SK-N-SH (cell line): ENCODE measurements at regions not wholly inside any gene's neighbourhood (a gene's known extent, or its start where the extent isn't known, plus 50 kb on each side); places are given as distances from the start of the nearest gene placed in this dataset.

Experiments
- CTCF ChIA-PET: fragments of 300-600, 350-600 bp; formaldehyde crosslinking; extraction: SDS; loops from one replicate; lab custom pipeline; 2021; lab: Yijun Ruan, JAX
- POLR2A ChIA-PET: fragments of 350-600 bp; sonication (Branson Sonifier 250); formaldehyde crosslinking; extraction: SDS; loops from one replicate; lab custom pipeline; 2020; ENCODE audit warnings: antibody characterized with exemption, inconsistent platforms; lab: Yijun Ruan, JAX
- DNase-seq: peaks from one replicate; pipeline ENCODE4 v3.0.0; 2012
- H2AFZ ChIP-seq: fragments of 200-600 bp; sonication (generic); 2 replicates; pipeline ENCODE4 v1.8.1; 2016; ENCODE audit warnings: antibody characterized with exemption, mild to moderate bottlenecking, low read depth
- H3F3A ChIP-seq: fragments of 200-600 bp; sonication (generic); replicated peaks from 2 replicates; pipeline ENCODE3; 2016; ENCODE audit warnings: antibody characterized with exemption, mild to moderate bottlenecking; ENCODE audit not compliant: insufficient read depth
- H3K27ac ChIP-seq, 2 experiments: fragments of 200-500 bp in 1 of 2; fragments of 200-600 bp in 1 of 2; sonication (Bioruptor generic) in 1 of 2; sonication (generic), shearing (Covaris generic) in 1 of 2; 2 replicates each; pipeline versions ENCODE4 v1.5.1 to v1.6.1; 2014 to 2016; ENCODE audit warnings: low read depth in 2 of 2, inconsistent platforms in 1 of 2, low read length in 1 of 2, mild to moderate bottlenecking in 1 of 2, mixed read lengths in 1 of 2
- H3K27me3 ChIP-seq: fragments of 200-600 bp; sonication (generic), shearing (Covaris generic); 2 replicates; pipeline ENCODE4 v1.6.1; 2016; ENCODE audit warnings: mixed run types; ENCODE audit not compliant: insufficient read depth
- H3K36me3 ChIP-seq, 2 experiments: fragments of 200-500 bp in 1 of 2; fragments of 200-600 bp in 1 of 2; sonication (Bioruptor generic) in 1 of 2; sonication (generic) in 1 of 2; replicated peaks in 1 of 2; 2 replicates each; pipeline versions ENCODE3 to v1.5.1; 2014 to 2016; ENCODE audit warnings: low read length in 1 of 2, mild to moderate bottlenecking in 1 of 2; ENCODE audit not compliant: insufficient read depth in 2 of 2, control insufficient read depth in 1 of 2
- H3K4me1 ChIP-seq, 2 experiments: fragments of 200-500 bp in 1 of 2; fragments of 200-600 bp in 1 of 2; sonication (Bioruptor generic) in 1 of 2; sonication (generic), shearing (Covaris generic) in 1 of 2; 2 replicates each; pipeline versions ENCODE4 v1.5.1 to v1.6.1; 2014 to 2016; ENCODE audit warnings: low read depth in 1 of 2, low read length in 1 of 2, mixed run types in 1 of 2; ENCODE audit not compliant: insufficient read depth in 2 of 2, control insufficient read depth in 1 of 2
- H3K4me2 ChIP-seq: fragments of 200-600 bp; sonication (generic), shearing (Covaris generic); 2 replicates; pipeline ENCODE4 v1.6.1; 2017; ENCODE audit warnings: mixed run types
- H3K4me3 ChIP-seq, 2 experiments: fragments of 200-500 bp in 1 of 2; fragments of 200-600 bp in 1 of 2; sonication (Bioruptor generic) in 1 of 2; sonication (generic), shearing (Covaris generic) in 1 of 2; 2 replicates each; pipeline versions ENCODE4 v1.5.1 to v1.8.1; 2014 to 2016; ENCODE audit warnings: low read depth in 2 of 2, inconsistent platforms in 1 of 2, low read length in 1 of 2, mild to moderate bottlenecking in 1 of 2, mixed read lengths in 1 of 2, moderate library complexity in 1 of 2
- H3K79me2 ChIP-seq: fragments of 200-600 bp; sonication (generic); 2 replicates; pipeline ENCODE4 v1.8.1; 2017; ENCODE audit warnings: mild to moderate bottlenecking; ENCODE audit not compliant: insufficient read depth
- H3K9ac ChIP-seq: fragments of 200-600 bp; sonication (generic); 2 replicates; pipeline ENCODE4 v1.6.1; 2017; ENCODE audit warnings: mixed run types
- H3K9me2 ChIP-seq: fragments of 200-600 bp; sonication (generic); 2 replicates; pipeline ENCODE4 v1.6.1; 2017; ENCODE audit warnings: mixed run types
- H3K9me3 ChIP-seq: fragments of 200-600 bp; sonication (generic); 2 replicates; pipeline ENCODE4 v1.6.1; 2017; ENCODE audit warnings: mixed run types, mild to moderate bottlenecking, moderate library complexity
- H4K20me1 ChIP-seq: fragments of 200-600 bp; sonication (generic); 2 replicates; pipeline ENCODE4 v1.6.1; 2017; ENCODE audit warnings: mild to moderate bottlenecking, mixed run types; ENCODE audit not compliant: insufficient read depth
- CHD2 ChIP-seq: fragments of 150-350 bp; IDR thresholded peaks from 2 replicates; pipeline ENCODE4 v1.6.1; 2018; ENCODE audit warnings: low read length; ENCODE audit not compliant: partially characterized antibody
- FOSL2 ChIP-seq: IDR thresholded peaks from 2 replicates; pipeline ENCODE4 v1.4.0; 2012; ENCODE audit warnings: low read depth, mild to moderate bottlenecking, moderate library complexity, borderline replicate concordance
- FOXM1 ChIP-seq: IDR thresholded peaks from 2 replicates; pipeline ENCODE4 v1.4.0; 2012; ENCODE audit warnings: low read depth, mild to moderate bottlenecking
- GABPA ChIP-seq: IDR thresholded peaks from 2 replicates; pipeline ENCODE4 v1.4.0; 2012; ENCODE audit warnings: low read depth, mild to moderate bottlenecking
- GATA2 ChIP-seq: sonication (generic); formaldehyde crosslinking; IDR thresholded peaks from 2 replicates; pipeline ENCODE4 v1.5.0; 2020; ENCODE audit warnings: mild to moderate bottlenecking, missing genetic modification reagents
- JUND ChIP-seq: IDR thresholded peaks from 2 replicates; pipeline ENCODE4 v1.4.0; 2012
- MEF2A ChIP-seq: IDR thresholded peaks from 2 replicates; pipeline ENCODE4 v1.4.0; 2012; ENCODE audit warnings: low read depth, borderline replicate concordance
- MXI1 ChIP-seq: IDR thresholded peaks from 2 replicates; pipeline ENCODE4 v1.6.1; 2012; ENCODE audit warnings: mild to moderate bottlenecking, low read depth, low read length, improper control_type of control experiment
- NFIC ChIP-seq: IDR thresholded peaks from 2 replicates; pipeline ENCODE4 v1.4.0; 2012; ENCODE audit warnings: borderline replicate concordance
- NRF1 ChIP-seq: IDR thresholded peaks from 2 replicates; pipeline ENCODE4 v1.6.1; 2012; ENCODE audit warnings: low read depth, mild to moderate bottlenecking, low read length
- POLR2AphosphoS5 ChIP-seq: IDR thresholded peaks from 2 replicates; pipeline ENCODE4 v1.6.1; 2012; ENCODE audit warnings: low read depth, low read length
- RAD21 ChIP-seq: IDR thresholded peaks from 2 replicates; pipeline ENCODE4 v1.6.1; 2012; ENCODE audit warnings: mild to moderate bottlenecking, low read length
- RCOR1 ChIP-seq: fragments of 150-350 bp; IDR thresholded peaks from 2 replicates; pipeline ENCODE4 v1.6.1; 2017; ENCODE audit warnings: antibody characterized with exemption, low read length
- RFX5 ChIP-seq: IDR thresholded peaks from 2 replicates; pipeline ENCODE4 v1.6.1; 2012; ENCODE audit warnings: mild to moderate bottlenecking, improper control_type of control experiment, low read length
- SIN3A ChIP-seq: IDR thresholded peaks from 2 replicates; pipeline ENCODE4 v1.6.1; 2012; ENCODE audit warnings: low read depth, mild to moderate bottlenecking, low read length, moderate library complexity, borderline replicate concordance
- SMC3 ChIP-seq: IDR thresholded peaks from 2 replicates; pipeline ENCODE4 v1.6.1; 2012; ENCODE audit warnings: low read depth, low read length, improper control_type of control experiment
- TAF1 ChIP-seq: IDR thresholded peaks from 2 replicates; pipeline ENCODE4 v1.6.1; 2012; ENCODE audit warnings: low read depth, mild to moderate bottlenecking, low read length, moderate library complexity, borderline replicate concordance
- TCF12 ChIP-seq: IDR thresholded peaks from 2 replicates; pipeline ENCODE4 v1.4.0; 2012
- TEAD4 ChIP-seq: IDR thresholded peaks from 2 replicates; pipeline ENCODE4 v1.4.0; 2012; ENCODE audit warnings: mild to moderate bottlenecking, borderline replicate concordance; ENCODE audit not compliant: insufficient read depth
- WGBS: methylation state at CpG from one replicate; pipeline ENCODE4 v1.1.6; 2017; ENCODE audit warnings: low lambda C conversion rate; 5-methylcytosine and 5-hydroxymethylcytosine counted together
- TF ChIP-seq, protein P1 (sequence below): IDR thresholded peaks from 2 replicates; pipeline ENCODE4 v1.4.0; 2012; ENCODE audit warnings: low read depth
- TF ChIP-seq, protein P2 (sequence below): IDR thresholded peaks from 2 replicates; pipeline ENCODE4 v1.4.0; 2012; ENCODE audit warnings: low read depth, borderline replicate concordance
- TF ChIP-seq, protein P3 (sequence below): IDR thresholded peaks from 2 replicates; pipeline ENCODE4; 2012
- TF ChIP-seq, protein P4 (sequence below): IDR thresholded peaks from 2 replicates; pipeline ENCODE4 v1.6.1; 2012; ENCODE audit warnings: mild to moderate bottlenecking, low read depth, low read length, moderate library complexity

DNA sequence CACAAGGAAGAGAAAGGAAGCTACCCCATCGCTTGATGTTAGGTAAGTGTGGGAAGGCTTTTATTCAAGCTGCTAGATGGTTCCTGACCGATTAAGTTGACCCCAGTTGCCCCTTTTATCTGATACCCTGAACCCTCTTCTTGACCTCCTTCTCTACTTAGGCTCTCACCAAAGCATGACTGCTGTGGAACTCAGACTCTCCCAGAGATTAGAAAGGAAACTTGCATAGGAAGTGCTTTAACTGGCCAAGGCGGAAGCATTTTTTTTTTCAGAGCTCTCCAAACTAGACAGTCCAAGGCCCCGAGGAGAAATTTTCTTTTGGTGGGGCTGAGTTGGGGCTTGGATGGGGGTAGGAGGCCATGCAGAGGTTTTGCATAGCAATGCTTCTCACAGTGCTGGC is 101.3 kb upstream of the USP24 start:
- POLR2A ChIA-PET: no interaction called here

DNA sequence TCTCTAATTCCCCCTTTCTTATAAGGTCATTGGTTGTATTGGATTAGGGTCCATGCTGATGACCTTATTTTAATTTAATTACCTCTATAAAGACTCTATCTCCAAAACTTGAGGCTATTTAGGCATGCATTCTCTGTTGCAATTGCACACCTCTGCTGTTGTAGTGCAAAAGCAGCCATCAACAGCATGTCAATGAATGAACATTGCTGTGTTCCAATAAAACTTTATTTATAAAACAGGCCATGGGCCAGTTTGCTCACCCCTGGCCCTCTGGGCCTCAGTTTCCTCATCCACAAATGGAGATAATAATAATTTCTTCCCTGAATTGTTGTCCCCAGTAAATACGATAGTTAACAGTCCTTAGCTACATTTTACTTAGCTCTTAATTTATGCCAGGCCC is 100.4 kb upstream of the USP24 start:
- POLR2A ChIA-PET: no interaction called here
- no peaks in the 10 kb centered on the region for H4K20me1 ChIP-seq
- no peak overlapping the region for H3K4me2 ChIP-seq
- H3K79me2 ChIP-seq: no peaks in the 10 kb centered on the region
- no peak overlapping the region for H2AFZ ChIP-seq
- no peaks in the 10 kb centered on the region for H3K27me3 ChIP-seq
- DNase-seq: no peak
- CTCF ChIA-PET: interaction anchor here (0.7 to 0.8 kb wide), 2 partner anchors 1326 to 1393 kb away, joined by 3 to 4 read pairs; no protein-coding TSS in a partner anchor
- peaks cover 11 to 19% of the 10 kb centered on the region in 2 experiments; a peak in 3 of 4 replicates for H3K4me1 ChIP-seq
- H3K27ac ChIP-seq: no peak overlapping the region
- no peak overlapping the region for H3K4me3 ChIP-seq
- WGBS: 100% methylated on average over 1 of the region's 1 CpG
- no peaks in the 10 kb centered on the region for H3K9me3 ChIP-seq
- H3K36me3 ChIP-seq: no peaks in the 10 kb centered on the region
- no peak overlapping the region for H3K9ac ChIP-seq
- no peaks in the 10 kb centered on the region for H3K9me2 ChIP-seq
- H3F3A ChIP-seq: peaks cover 15% of the 10 kb centered on the region
- no peak for TF ChIP-seq MXI1
- TF ChIP-seq, protein P1, sequence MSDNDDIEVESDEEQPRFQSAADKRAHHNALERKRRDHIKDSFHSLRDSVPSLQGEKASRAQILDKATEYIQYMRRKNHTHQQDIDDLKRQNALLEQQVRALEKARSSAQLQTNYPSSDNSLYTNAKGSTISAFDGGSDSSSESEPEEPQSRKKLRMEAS: no peak
- no peak for TF ChIP-seq SMC3
- no peak for TF ChIP-seq TAF1
- TF ChIP-seq, protein P2, sequence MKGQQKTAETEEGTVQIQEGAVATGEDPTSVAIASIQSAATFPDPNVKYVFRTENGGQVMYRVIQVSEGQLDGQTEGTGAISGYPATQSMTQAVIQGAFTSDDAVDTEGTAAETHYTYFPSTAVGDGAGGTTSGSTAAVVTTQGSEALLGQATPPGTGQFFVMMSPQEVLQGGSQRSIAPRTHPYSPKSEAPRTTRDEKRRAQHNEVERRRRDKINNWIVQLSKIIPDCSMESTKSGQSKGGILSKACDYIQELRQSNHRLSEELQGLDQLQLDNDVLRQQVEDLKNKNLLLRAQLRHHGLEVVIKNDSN: no peak
- no peak for TF ChIP-seq FOXM1
- TF ChIP-seq MEF2A: no peak
- no peak for TF ChIP-seq RCOR1
- TF ChIP-seq, protein P3, sequence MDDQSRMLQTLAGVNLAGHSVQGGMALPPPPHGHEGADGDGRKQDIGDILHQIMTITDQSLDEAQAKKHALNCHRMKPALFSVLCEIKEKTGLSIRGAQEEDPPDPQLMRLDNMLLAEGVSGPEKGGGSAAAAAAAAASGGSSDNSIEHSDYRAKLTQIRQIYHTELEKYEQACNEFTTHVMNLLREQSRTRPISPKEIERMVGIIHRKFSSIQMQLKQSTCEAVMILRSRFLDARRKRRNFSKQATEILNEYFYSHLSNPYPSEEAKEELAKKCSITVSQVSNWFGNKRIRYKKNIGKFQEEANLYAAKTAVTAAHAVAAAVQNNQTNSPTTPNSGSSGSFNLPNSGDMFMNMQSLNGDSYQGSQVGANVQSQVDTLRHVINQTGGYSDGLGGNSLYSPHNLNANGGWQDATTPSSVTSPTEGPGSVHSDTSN: no peak
- no peak for TF ChIP-seq NFIC
- no peak for TF ChIP-seq GABPA
- TF ChIP-seq RAD21: no peak
- TF ChIP-seq RFX5: no peak
- TF ChIP-seq CHD2: no peak
- TF ChIP-seq, protein P4, sequence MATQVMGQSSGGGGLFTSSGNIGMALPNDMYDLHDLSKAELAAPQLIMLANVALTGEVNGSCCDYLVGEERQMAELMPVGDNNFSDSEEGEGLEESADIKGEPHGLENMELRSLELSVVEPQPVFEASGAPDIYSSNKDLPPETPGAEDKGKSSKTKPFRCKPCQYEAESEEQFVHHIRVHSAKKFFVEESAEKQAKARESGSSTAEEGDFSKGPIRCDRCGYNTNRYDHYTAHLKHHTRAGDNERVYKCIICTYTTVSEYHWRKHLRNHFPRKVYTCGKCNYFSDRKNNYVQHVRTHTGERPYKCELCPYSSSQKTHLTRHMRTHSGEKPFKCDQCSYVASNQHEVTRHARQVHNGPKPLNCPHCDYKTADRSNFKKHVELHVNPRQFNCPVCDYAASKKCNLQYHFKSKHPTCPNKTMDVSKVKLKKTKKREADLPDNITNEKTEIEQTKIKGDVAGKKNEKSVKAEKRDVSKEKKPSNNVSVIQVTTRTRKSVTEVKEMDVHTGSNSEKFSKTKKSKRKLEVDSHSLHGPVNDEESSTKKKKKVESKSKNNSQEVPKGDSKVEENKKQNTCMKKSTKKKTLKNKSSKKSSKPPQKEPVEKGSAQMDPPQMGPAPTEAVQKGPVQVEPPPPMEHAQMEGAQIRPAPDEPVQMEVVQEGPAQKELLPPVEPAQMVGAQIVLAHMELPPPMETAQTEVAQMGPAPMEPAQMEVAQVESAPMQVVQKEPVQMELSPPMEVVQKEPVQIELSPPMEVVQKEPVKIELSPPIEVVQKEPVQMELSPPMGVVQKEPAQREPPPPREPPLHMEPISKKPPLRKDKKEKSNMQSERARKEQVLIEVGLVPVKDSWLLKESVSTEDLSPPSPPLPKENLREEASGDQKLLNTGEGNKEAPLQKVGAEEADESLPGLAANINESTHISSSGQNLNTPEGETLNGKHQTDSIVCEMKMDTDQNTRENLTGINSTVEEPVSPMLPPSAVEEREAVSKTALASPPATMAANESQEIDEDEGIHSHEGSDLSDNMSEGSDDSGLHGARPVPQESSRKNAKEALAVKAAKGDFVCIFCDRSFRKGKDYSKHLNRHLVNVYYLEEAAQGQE: no peak

More for the DNA sequence above, 101.3 kb upstream of the USP24 start:
- no peak for DNase-seq
- Histone ChIP-seq H3K4me1 (peaks cover 11% of the 10 kb centered on the region in 2 experiments; a peak in 2 of 4 replicates), H3F3A (peaks cover 7% of the 10 kb centered on the region), H3K36me3 (no peaks in the 10 kb centered on the region), H3K4me2 (no peak overlapping the region), H2AFZ (no peak overlapping the region), H3K9me3 (no peaks in the 10 kb centered on the region), H3K9ac (no peak overlapping the region), H4K20me1 (no peaks in the 10 kb centered on the region), H3K27ac (no peak overlapping the region), H3K79me2 (no peaks in the 10 kb centered on the region), H3K4me3 (no peak overlapping the region), H3K9me2 (no peaks in the 10 kb centered on the region), H3K27me3 (no peaks in the 10 kb centered on the region)
- TF ChIP-seq TEAD4 (no peak), RFX5 (no peak), JUND (no peak), MEF2A (no peak), FOXM1 (no peak), GABPA (no peak), SMC3 (no peak), RAD21 (no peak), SIN3A (no peak), NRF1 (no peak), FOSL2 (no peak), POLR2AphosphoS5 (no peak), RCOR1 (no peak), TCF12 (no peak), GATA2 (CRISPR knock-in tag) (no peak), TAF1 (no peak)
- TF ChIP-seq, protein P1: no peak
- TF ChIP-seq, protein P2: no peak
- WGBS: 78% methylated on average over 4 of the region's 4 CpGs
- CTCF ChIA-PET: interaction anchor here (0.6 to 0.8 kb wide), 3 partner anchors 38 to 1392 kb away, joined by 3 to 4 read pairs (median 3); no protein-coding TSS in a partner anchor
